GM21367 (cell line): ENCODE measurements at regions not wholly inside any gene's neighbourhood (a gene's known extent, or its start where the extent isn't known, plus 50 kb on each side); places are given as distances from the start of the nearest gene placed in this dataset.
"Not testable (repeated sequence)": the region's sequence is repeated elsewhere in the genome, so short reads cannot be mapped to it uniquely, and the experiment has no call there.

ENCODE experiments used
- ATAC-seq: cut with Tn5 transposase; IDR thresholded peaks from one replicate; pipeline ENCODE4 v1.9.1; 2021; ENCODE audit not compliant: unreplicated experiment

- ATAC-seq, result no peak
Observed at GRCh38 chr9:89926691-89927220, 321.9 kb downstream of the GADD45G start.

DNA sequence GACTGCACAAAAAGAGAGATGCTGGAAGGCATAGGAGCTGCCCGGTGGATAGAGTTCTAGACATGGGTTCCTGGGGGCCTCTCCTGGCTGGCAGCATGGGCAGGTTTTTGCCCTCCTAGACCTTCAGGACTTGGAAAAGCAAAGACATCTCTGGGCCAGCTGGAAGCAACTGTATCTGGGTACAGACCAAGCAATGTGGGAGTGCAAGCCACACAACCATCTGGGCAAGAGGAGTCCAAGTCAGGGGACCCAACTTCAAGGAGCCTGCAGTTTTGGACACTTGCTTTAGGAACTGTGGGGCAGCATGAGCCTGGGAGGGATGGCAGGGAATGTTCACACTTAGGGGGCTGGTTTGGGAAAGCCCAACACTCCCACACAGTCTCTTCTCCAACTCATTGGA lies 323.3 kb downstream of the GADD45G start:
- no peak for ATAC-seq

DNA sequence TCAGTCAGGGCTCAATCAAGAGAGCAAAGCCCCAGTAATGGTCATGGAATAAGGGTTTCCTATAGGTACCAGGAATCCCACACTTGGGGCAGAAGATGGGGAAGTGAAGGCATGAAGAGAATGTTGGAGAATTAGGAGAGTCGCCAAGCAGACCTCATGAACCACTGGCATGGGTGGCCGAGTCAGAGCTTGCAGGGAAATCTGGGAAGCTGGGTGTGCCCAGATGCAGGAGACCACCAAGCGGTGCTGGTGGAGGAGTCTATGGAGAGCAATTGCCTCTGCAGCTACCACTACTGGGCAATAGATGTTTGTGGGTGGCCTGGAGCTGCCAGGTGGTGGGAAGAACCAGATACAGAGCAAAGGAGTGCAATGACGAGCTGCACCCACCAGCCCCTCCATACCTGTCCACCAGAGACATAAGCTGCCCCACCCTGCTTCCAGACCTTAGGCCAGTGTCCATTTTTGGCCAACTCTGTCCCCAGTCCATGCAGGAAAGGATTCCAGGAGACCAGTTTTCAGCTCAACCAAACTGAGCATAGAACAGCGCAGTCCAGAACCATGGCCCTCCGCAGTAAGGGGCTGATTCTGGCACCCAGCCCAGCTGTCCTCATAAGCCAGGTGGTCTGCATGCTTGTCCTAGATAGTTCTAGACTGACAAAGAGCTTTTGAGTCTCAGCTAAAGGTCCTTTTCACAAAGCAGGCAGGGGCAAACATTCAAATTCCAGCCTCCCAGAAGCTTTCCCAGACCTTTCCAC lies 323.9 kb downstream of the GADD45G start:
- ATAC-seq, result no peak

DNA sequence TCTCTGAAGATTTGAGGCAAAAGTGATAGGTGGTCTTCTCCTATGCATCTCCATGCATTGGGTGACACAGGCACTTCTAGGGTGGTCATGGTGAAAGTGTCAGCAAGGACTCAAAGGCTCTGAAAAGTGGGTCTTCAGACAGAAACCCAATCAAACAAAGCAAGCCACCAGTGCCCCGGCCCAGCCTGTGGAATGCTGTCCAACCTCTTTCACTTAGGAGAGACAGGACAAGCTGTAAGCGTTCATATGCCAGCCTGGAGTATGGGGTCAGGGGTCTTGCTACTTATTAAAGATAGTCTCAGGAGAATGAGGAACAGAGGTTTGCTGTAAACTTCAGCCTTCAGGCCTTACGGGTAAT lies 324.5 kb downstream of the GADD45G start:
- ATAC-seq, result no peak

DNA sequence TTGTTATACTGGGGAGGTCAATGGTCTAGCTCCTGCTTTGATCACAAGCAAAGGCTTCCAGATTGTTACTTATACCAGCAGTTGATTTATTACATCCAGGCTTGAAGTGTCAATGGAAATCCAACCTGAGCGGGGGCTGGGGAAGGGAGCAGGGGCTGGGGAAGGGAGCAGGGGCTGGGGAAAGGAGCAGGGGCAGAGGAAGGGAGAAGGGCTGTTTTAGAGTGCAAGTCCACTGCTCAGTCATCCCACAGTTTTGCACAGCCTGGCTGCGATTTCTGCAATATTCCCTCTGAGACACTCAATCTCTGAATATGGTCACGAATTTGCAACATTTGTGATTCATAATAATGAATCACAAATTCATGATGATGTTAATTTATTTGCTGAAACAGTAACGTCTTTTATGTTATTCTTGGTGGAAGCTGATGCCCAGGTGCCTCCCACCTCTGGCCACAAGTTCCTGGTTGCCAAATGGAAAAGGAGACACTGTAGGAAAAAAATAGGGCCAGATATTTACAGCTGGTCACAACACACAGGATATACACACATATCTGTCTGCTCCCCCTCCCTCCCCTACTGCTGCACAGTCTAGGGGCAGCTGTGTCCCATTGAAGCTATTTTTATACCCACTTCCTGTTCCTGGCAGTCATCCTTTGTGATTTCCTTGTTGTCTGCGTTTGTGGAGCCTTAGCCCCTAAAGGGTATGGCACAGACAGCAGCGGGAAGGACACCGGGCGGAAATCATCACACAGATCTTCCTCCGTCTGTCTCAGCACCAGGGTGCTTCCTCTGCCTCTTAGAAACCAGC lies 325.1 kb downstream of the GADD45G start:
- ATAC-seq, result no peak

- ATAC-seq, result no peak
Observed at GRCh38 chr9:89933578-89933977, 328.8 kb downstream of the GADD45G start.

DNA sequence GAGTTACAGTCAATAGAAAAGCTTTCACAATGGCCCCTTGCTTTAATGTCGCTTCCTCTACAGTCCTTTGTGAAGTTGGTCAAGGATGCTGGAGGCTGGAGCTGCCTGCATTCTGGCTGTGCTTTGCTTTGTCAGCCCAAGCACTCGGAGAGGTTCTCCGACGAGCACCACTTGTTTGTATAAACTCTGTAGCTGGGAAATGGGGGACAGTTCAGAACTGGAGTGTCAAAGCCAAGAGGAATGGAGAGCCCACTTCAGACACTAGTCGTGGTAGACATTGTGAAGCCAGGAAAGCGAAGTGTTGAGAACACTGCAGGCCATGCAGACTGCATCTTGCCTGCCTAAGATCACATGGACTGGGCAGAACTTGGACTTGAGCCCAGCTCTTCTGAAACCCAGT lies 330.3 kb downstream of the GADD45G start:
- ATAC-seq, result no peak

DNA sequence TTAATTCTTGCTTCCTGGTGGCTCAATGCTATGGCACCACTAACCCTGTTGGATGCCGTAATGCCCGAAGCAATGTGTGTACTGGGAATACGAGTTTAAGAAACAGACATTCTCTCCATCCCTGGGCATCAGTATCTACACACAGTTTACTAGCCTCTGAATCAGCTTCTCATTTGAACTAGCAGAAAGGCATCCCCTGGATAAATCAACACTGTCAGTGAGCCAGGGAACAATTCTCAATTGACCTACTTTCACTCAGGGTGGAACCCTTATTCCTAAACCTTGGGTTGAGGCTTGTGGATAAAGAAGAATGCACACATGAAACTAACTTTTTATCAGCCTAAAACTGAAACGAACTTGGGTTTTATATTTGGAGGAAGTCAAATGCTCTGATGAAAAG lies 331.0 kb downstream of the GADD45G start:
- no peak for ATAC-seq

- no peak for ATAC-seq
Observed at GRCh38 chr9:89937051-89937450, 332.2 kb downstream of the GADD45G start.

DNA sequence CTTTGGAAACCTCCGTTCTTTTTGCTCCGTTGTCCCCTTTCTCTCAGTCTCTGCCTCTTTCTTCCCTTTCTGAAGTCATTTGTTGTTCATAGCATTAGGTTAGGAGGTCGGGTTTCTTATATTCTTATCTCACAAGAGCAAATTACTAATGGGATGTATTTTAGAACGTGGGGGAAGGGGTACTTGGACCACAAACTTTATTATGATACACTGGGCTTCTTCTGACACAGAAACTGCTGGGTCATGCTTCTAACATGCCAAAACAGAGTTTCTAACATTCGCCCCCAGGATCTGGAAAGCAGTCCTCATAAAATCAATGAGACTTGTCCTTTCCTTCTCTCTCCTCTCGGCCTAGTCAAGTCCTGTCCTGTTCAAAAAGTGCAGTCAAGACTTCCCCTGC lies 334.4 kb downstream of the GADD45G start:
- no peak for ATAC-seq

DNA sequence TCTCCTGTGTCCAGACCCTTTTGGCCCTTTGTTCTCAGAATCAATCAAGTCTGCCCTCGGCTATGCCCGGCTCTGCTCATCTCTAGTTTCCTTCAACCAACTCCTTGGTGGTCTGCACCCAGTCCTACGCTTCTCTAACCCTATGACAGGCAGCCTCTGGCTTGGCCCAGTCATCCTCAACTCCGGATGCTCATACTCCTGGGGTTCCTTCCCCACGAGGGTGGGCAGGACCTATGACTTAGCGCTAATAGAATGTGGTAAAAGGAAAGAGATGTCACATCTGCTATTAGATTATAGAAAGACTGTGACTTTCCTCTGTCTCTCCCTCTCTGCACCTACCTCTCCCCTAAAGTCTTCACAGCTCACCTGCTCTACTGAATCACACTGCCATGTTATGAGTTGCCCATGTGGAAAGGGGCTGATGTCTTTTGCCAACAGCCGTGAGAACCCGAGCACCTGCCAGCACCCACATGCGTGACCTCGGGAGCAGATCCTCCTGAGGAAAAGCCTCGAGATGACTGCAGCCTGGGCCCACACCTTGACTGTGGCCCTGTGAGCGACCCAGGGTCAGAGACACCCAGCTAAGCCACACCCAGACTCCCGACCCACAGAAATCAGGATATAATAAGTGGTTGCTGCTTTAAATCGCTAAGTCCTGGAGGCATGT lies 334.9 kb downstream of the GADD45G start:
- ATAC-seq, result no peak

GRCh38 chr9:89940625-89941024 lies 335.8 kb downstream of the GADD45G start:
- no peak for ATAC-seq

GRCh38 chr9:89941875-89942274 lies 337.1 kb downstream of the GADD45G start:
- ATAC-seq, result no peak

DNA sequence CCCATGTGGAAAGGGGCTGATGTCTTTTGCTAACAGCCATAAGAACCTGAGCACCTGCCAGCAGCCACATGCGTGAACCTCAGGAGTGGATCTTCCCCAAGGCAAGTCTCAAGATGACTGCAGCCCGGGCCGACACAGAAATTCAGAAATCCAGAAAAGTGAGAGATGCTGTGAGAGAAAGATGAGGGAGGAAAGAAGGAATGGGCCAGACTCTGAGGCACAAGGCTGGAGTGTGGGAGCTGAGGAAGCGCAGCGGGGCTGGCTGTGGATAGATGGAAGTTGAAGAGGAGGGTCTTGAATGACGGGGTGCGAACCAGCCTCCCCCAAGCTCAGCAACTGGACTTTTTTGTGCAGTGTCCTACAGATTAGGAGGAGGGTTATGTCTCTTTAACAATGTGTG lies 337.8 kb downstream of the GADD45G start:
- ATAC-seq, result no peak

- no peak for ATAC-seq
Observed at GRCh38 chr9:89943309-89943708, 338.5 kb downstream of the GADD45G start.

DNA sequence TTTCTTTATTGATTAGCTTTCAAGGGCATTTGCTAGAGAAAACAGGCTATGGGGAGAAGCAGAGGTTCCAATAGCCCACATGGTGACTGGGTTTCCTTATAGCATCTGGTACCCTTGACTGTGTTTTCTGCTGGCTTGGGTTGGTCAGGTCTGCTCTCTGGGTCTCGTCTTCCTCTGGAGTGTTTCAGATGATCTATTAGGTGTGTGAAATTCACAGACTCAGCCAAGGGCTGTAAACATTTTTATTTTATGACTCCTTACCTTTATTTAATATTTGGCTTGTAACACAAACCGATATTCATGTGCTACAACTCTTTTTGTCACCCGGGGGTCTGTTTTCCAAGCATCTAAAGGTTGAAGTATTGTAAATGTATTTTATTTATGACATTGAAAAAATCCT lies 338.9 kb downstream of the GADD45G start:
- no peak for ATAC-seq

GRCh38 chr9:89945133-89945532 lies 340.3 kb downstream of the GADD45G start:
- ATAC-seq, result no peak

DNA sequence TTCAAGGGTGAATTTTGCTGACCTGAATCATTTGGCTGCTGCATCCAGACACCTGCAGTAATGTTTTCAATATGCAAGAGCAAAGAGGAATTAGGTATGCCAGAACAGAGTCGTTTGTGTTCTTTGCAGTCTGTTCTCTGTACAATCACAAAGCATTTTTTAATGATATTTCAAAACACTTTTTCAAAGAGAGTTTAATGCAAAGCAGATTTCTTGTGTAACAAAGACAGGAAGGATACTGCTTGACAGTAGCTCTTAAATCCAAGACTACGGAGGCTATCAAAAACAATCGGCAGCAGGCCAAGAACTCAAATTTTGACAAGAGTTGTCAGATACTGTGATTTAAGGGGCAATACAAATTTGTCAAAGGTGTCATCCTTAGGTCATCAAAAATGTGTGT lies 341.9 kb downstream of the GADD45G start:
- no peak for ATAC-seq

- no peak for ATAC-seq
Observed at GRCh38 chr9:89949111-89949510, 344.3 kb downstream of the GADD45G start.

GRCh38 chr9:89951675-89952074 lies 346.9 kb downstream of the GADD45G start:
- no peak for ATAC-seq

DNA sequence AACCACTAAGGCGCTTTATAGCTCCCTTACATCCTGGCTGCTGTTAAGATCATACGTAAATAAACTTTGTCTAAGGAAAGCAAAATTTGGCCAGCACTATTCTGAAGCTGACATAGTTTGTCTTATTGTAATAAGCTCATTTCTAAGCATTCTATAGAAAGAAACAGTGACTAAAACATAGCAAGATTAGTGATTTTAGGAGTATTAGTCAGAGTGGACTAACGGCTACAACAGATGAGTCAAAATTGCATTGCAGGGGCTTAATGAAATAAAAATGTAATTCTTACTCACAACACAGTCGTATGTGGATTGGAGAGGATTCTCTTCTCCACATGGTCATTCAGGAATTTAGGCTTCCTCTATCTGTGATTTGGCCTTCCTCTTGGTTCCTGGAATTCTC lies 347.6 kb downstream of the GADD45G start:
- ATAC-seq, result no peak

- ATAC-seq, result not testable (repeated sequence)
Observed at GRCh38 chr9:89953263-89953662, 348.5 kb downstream of the GADD45G start.
